IMR-90 (cell line): ENCODE measurements at regions not wholly inside any gene's neighbourhood (a gene's known extent, or its start where the extent isn't known, plus 50 kb on each side); places are given as distances from the start of the nearest gene placed in this dataset.

Experiments used
- CEBPB ChIP-seq: IDR thresholded peaks from 2 replicates; pipeline ENCODE4 v1.6.1; 2012; ENCODE audit warnings: low read depth, low read length, improper control_type of control experiment
- CHD1 ChIP-seq: IDR thresholded peaks from 2 replicates; pipeline ENCODE4 v1.6.1; 2012; ENCODE audit warnings: low read depth, low read length, improper control_type of control experiment
- CTCF ChIP-seq: conservative IDR thresholded peaks from 2 replicates; pipeline ENCODE4 v1.5.1; 2012; ENCODE audit warnings: mild to moderate bottlenecking, low read depth, low read length, improper control_type of control experiment
- MAFK ChIP-seq: IDR thresholded peaks from 2 replicates; pipeline ENCODE4 v1.6.1; 2012; ENCODE audit warnings: low read depth, low read length, improper control_type of control experiment
- POLR2A ChIP-seq: IDR thresholded peaks from 2 replicates; pipeline ENCODE4 v1.6.1; 2012; ENCODE audit warnings: mild to moderate bottlenecking, low read depth, low read length
- RAD21 ChIP-seq: IDR thresholded peaks from 2 replicates; pipeline ENCODE4 v1.6.1; 2012; ENCODE audit warnings: low read length, improper control_type of control experiment
- RFX5 ChIP-seq: IDR thresholded peaks from 2 replicates; pipeline ENCODE4 v1.8.0; 2012; ENCODE audit warnings: low read depth, mild to moderate bottlenecking, low read length, moderate library complexity
- SMC3 ChIP-seq: fragments of 150-350 bp; IDR thresholded peaks from 2 replicates; pipeline ENCODE4 v1.6.1; 2016; ENCODE audit warnings: low read depth, mild to moderate bottlenecking, antibody characterized with exemption, low read length, moderate library complexity

- TF ChIP-seq MAFK (no peak), CEBPB (no peak), RFX5 (no peak), CTCF (no peak), RAD21 (no peak), POLR2A (no peak), SMC3 (no peak), CHD1 (no peak)
Measured at GRCh38 chr17:13171790-13172189, 154.0 kb upstream of the ELAC2 start.
